ENCODE measurements at regions not wholly inside any gene's neighbourhood (a gene's known extent, or its start where the extent isn't known, plus 50 kb on each side); places are given as distances from the start of the nearest gene placed in this dataset.

- DNase-seq (ENCODE audit: low spot score): no peak
Observed at GRCh38 chr3:8254489-8254888, 247.1 kb upstream of the LMCD1 start.

- peak; percentile 75 for DNase-seq (ENCODE audit: low spot score)
Observed at GRCh38 chr3:8255725-8256124, 245.9 kb upstream of the LMCD1 start.

GRCh38 chr3:8256441-8257071 lies 245.1 kb upstream of the LMCD1 start:
- peak; percentile 62 for DNase-seq (ENCODE audit: low spot score)

- DNase-seq (ENCODE audit: low spot score): no peak
Observed at GRCh38 chr3:8261018-8261417, 240.6 kb upstream of the LMCD1 start.

GRCh38 chr3:8266730-8267131 lies 234.9 kb upstream of the LMCD1 start:
- no peak for DNase-seq (ENCODE audit: low spot score)

- no peak for DNase-seq (ENCODE audit: low spot score)
Observed at GRCh38 chr3:8273479-8273878, 228.1 kb upstream of the LMCD1 start.

- no peak for DNase-seq (ENCODE audit: low spot score)
Observed at GRCh38 chr3:8276056-8276455, 225.6 kb upstream of the LMCD1 start.

- DNase-seq (ENCODE audit: low spot score): no peak
Observed at GRCh38 chr3:8276506-8276905, 225.1 kb upstream of the LMCD1 start.

- no peak for DNase-seq (ENCODE audit: low spot score)
Observed at GRCh38 chr3:8278448-8278847, 223.2 kb upstream of the LMCD1 start.

- no peak for DNase-seq (ENCODE audit: low spot score)
Observed at GRCh38 chr3:8279476-8279875, 222.1 kb upstream of the LMCD1 start.

GRCh38 chr3:8279886-8280550 lies 221.6 kb upstream of the LMCD1 start:
- DNase-seq (ENCODE audit: low spot score): no peak

- DNase-seq (ENCODE audit: low spot score): no peak
Observed at GRCh38 chr3:8282541-8283165, 219.0 kb upstream of the LMCD1 start.

- no peak for DNase-seq (ENCODE audit: low spot score)
Observed at GRCh38 chr3:8283193-8283592, 218.4 kb upstream of the LMCD1 start.

GRCh38 chr3:8286086-8286485 lies 215.5 kb upstream of the LMCD1 start:
- no peak for DNase-seq (ENCODE audit: low spot score)

GRCh38 chr3:8286749-8287148 lies 214.9 kb upstream of the LMCD1 start:
- no peak for DNase-seq (ENCODE audit: low spot score)

GRCh38 chr3:8290611-8291010 lies 211.0 kb upstream of the LMCD1 start:
- no peak for DNase-seq (ENCODE audit: low spot score)

- peak; percentile 50 for DNase-seq (ENCODE audit: low spot score)
Observed at GRCh38 chr3:8296461-8296860, 205.2 kb upstream of the LMCD1 start.

- DNase-seq (ENCODE audit: low spot score): no peak
Observed at GRCh38 chr3:8298021-8298954, 203.3 kb upstream of the LMCD1 start.

- peak; percentile 82 for DNase-seq (ENCODE audit: low spot score)
Observed at GRCh38 chr3:8301977-8302735, 199.5 kb upstream of the LMCD1 start.

- DNase-seq (ENCODE audit: low spot score): peak; percentile 36
Observed at GRCh38 chr3:8303466-8303865, 198.2 kb upstream of the LMCD1 start.

- DNase-seq (ENCODE audit: low spot score): no peak
Observed at GRCh38 chr3:8305371-8305770, 196.3 kb upstream of the LMCD1 start.
